HL-60 (cell line): ENCODE measurements at regions not wholly inside any gene's neighbourhood (a gene's known extent, or its start where the extent isn't known, plus 50 kb on each side); places are given as distances from the start of the nearest gene placed in this dataset.
"Not testable (repeated sequence)": the region's sequence is repeated elsewhere in the genome, so short reads cannot be mapped to it uniquely, and the experiment has no call there.

Source experiments
- DNase-seq, 2 experiments: peaks; one replicate each; pipeline ENCODE4 v3.0.0-alpha.2; 2010 to 2020; ENCODE audit warnings: low read depth in 1 of 2, low spot score in 1 of 2
- H3K27ac ChIP-seq: fragments of 250-450 bp; sonication (Bioruptor Pico); replicated peaks from 2 replicates; pipeline ENCODE4 v1.5.1; 2020; ENCODE audit warnings: mild to moderate bottlenecking, moderate library complexity
- H3K27me3 ChIP-seq: fragments of 250-450 bp; sonication (Bioruptor Pico); 2 replicates; pipeline ENCODE4 v1.5.1; 2021; ENCODE audit warnings: mild to moderate bottlenecking, moderate library complexity; ENCODE audit not compliant: insufficient read depth, poor library complexity, severe bottlenecking
- H3K4me3 ChIP-seq: replicated peaks from 2 replicates; pipeline ENCODE4 v1.5.1; 2011; ENCODE audit warnings: mild to moderate bottlenecking, control low read depth, low read length; ENCODE audit not compliant: insufficient read depth
- GABPA ChIP-seq: IDR thresholded peaks from 2 replicates; pipeline ENCODE4 v1.6.1; 2012; ENCODE audit warnings: low read depth
- POLR2AphosphoS5 ChIP-seq: IDR thresholded peaks from 2 replicates; pipeline ENCODE4 v1.6.1; 2012; ENCODE audit warnings: low read depth
- SPI1 ChIP-seq: IDR thresholded peaks from 2 replicates; pipeline ENCODE4 v1.6.1; 2012; ENCODE audit warnings: low read depth, mild to moderate bottlenecking, borderline replicate concordance
- TF ChIP-seq, protein P1 (sequence below): IDR thresholded peaks from one replicate; pipeline ENCODE4 v1.5.1; 2011; ENCODE audit warnings: low read length, control low read depth, inconsistent platforms; ENCODE audit not compliant: insufficient read depth
- TF ChIP-seq, protein P2 (sequence below): IDR thresholded peaks from 2 replicates; pipeline ENCODE4 v1.6.1; 2012; ENCODE audit warnings: low read depth; ENCODE audit not compliant: insufficient replicate concordance

DNA sequence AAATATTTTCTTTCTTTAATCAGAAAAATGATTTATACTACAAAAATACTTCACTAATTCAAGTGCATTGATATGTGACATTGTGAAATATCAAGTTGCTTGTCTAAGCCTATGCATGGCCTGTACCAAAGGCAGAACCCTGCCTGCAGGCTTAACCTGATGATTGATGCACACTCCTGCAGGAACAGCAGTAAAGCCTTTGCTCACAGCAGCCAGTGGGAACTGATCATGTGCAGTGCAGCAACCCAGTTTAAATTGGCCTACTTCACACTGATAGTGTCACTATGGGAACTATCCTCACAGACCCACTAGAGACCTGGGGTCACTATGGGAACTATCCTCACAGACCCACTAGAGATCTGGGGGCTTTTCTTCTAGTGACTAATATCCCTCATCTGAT is 603.8 kb downstream of the RAPGEF2 start:
- TF ChIP-seq, protein P1, sequence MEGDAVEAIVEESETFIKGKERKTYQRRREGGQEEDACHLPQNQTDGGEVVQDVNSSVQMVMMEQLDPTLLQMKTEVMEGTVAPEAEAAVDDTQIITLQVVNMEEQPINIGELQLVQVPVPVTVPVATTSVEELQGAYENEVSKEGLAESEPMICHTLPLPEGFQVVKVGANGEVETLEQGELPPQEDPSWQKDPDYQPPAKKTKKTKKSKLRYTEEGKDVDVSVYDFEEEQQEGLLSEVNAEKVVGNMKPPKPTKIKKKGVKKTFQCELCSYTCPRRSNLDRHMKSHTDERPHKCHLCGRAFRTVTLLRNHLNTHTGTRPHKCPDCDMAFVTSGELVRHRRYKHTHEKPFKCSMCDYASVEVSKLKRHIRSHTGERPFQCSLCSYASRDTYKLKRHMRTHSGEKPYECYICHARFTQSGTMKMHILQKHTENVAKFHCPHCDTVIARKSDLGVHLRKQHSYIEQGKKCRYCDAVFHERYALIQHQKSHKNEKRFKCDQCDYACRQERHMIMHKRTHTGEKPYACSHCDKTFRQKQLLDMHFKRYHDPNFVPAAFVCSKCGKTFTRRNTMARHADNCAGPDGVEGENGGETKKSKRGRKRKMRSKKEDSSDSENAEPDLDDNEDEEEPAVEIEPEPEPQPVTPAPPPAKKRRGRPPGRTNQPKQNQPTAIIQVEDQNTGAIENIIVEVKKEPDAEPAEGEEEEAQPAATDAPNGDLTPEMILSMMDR, result no peak
- TF ChIP-seq, protein P2, sequence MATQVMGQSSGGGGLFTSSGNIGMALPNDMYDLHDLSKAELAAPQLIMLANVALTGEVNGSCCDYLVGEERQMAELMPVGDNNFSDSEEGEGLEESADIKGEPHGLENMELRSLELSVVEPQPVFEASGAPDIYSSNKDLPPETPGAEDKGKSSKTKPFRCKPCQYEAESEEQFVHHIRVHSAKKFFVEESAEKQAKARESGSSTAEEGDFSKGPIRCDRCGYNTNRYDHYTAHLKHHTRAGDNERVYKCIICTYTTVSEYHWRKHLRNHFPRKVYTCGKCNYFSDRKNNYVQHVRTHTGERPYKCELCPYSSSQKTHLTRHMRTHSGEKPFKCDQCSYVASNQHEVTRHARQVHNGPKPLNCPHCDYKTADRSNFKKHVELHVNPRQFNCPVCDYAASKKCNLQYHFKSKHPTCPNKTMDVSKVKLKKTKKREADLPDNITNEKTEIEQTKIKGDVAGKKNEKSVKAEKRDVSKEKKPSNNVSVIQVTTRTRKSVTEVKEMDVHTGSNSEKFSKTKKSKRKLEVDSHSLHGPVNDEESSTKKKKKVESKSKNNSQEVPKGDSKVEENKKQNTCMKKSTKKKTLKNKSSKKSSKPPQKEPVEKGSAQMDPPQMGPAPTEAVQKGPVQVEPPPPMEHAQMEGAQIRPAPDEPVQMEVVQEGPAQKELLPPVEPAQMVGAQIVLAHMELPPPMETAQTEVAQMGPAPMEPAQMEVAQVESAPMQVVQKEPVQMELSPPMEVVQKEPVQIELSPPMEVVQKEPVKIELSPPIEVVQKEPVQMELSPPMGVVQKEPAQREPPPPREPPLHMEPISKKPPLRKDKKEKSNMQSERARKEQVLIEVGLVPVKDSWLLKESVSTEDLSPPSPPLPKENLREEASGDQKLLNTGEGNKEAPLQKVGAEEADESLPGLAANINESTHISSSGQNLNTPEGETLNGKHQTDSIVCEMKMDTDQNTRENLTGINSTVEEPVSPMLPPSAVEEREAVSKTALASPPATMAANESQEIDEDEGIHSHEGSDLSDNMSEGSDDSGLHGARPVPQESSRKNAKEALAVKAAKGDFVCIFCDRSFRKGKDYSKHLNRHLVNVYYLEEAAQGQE, result no peak
- no peak for TF ChIP-seq GABPA
- H3K27ac ChIP-seq, result no peak overlapping the region
- DNase-seq, result no peak
- H3K27me3 ChIP-seq, result no peaks in the 10 kb centered on the region
- no peak overlapping the region for H3K4me3 ChIP-seq

DNA sequence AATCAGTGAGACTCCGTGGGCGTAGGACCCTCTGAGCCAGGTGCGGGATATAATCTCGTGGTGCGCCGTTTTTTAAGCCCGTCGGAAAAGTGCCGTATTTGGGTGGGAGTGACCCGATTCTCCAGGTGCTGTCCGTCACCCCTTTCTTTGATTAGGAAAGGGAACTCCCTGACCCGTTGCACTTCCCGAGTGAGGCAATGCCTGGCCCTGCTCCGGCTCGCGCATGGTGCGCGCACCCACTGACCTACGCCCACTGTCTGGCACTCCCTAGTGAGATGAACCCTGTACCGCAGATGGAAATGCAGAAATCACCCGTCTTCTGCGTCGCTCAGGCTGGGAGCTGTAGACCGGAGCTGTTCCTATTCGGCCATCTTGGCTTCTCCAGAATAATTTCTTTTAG is 612.3 kb downstream of the RAPGEF2 start:
- not testable (repeated sequence) for H3K27me3 ChIP-seq, DNase-seq, H3K4me3 ChIP-seq

DNA sequence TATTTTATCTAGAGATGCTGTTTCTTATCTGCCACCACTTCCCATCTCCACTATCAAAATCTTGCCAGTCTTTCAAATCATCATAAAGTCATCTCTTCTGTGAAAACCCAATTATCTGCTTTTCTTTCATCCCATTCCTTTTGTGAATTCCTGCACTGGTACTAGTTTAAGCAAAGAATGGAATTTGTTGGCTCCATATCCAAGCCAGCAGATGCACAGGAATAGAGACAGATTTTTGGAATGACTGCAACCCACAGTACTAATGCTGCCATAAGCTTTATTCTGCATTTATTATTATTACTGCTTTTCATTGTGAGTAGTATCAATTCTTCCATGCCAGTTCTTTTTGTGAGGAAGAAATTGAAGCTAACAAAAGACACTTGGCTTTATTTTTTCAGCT is 616.7 kb downstream of the RAPGEF2 start:
- H3K27ac ChIP-seq, result no peak overlapping the region
- H3K27me3 ChIP-seq, result no peaks in the 10 kb centered on the region
- no peak for DNase-seq
- TF ChIP-seq, protein P1, result no peak
- no peak for TF ChIP-seq GABPA
- TF ChIP-seq, protein P2, result no peak
- TF ChIP-seq POLR2AphosphoS5, result no peak
- no peak for TF ChIP-seq SPI1
- no peak overlapping the region for H3K4me3 ChIP-seq

More for the DNA sequence above, 612.3 kb downstream of the RAPGEF2 start:
- H3K27ac ChIP-seq, result not testable (repeated sequence)

DNA sequence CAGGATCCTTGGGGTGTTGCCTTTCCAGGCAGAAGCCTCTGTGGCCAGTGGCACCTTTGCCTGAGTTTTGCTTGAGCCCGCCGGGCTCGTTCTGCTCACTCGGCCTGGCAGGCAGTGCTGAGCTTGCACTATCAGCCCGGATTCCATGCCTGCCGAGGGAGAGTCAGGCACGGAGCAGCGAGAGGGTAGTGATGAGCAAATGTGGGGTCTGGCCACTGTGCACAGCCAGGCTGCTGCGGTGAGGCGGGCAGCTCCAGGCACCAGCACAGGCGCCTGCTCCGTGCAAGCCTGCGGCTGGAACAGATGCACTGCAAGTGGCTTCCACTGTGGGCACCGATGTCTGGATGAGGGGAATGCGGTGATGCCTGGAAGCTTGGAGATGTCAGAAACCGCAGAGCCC is 619.2 kb downstream of the RAPGEF2 start:
- Histone ChIP-seq H3K27me3 (no peaks in the 10 kb centered on the region), H3K27ac (no peak overlapping the region), H3K4me3 (no peak overlapping the region)
- no peak for DNase-seq
- TF ChIP-seq POLR2AphosphoS5, result no peak
- TF ChIP-seq, protein P2, result no peak
- TF ChIP-seq, protein P1, result no peak
- no peak for TF ChIP-seq SPI1
- no peak for TF ChIP-seq GABPA
